Erythroblast (primary cell): ENCODE measurements at regions not wholly inside any gene's neighbourhood (a gene's known extent, or its start where the extent isn't known, plus 50 kb on each side); places are given as distances from the start of the nearest gene placed in this dataset.

Experiments used
- DNase-seq, 2 experiments: peaks; one replicate each; lab custom pipeline; 2025; lab: John Stamatoyannopoulos, UW
- GATA1 ChIP-seq: IDR thresholded peaks from 2 replicates; pipeline ENCODE4 v1.6.1; 2011; ENCODE audit warnings: low read depth, mild to moderate bottlenecking, control low read depth, low read length, moderate library complexity
- POLR2A ChIP-seq: IDR thresholded peaks from 2 replicates; pipeline ENCODE4 v1.6.1; 2011; ENCODE audit warnings: mild to moderate bottlenecking, low read length

DNA sequence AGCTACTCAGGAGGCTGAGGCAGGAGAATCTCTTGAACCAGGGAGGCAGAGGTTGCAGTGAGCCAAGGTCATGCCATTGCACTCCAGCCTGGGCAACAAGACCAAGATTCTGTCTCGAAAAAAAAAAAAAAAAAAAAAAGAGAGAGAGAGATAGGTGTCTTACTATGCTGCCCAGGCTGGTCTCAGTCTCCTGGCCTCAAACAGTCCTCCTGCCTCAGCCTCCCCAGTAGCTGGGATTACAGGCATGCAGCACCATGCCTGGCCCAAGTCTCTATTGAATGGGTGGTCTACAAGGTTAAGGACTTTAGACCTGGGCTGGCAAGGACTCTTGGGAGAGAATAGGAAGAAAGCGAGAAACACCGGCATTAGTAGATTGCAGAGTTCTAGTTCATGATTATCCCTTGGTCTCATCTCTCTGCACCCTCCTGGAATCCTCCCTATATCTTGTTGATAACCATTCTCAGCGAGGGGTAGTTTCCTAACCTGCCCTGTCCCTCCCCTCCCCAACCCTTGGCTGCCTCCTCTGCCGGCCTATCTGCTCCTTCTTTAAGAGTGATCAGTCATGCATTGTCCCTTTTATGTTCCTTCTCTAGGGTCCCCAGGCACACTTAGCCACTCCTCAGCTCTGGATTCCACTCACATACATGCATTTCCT is 128.1 kb upstream of the MAP1LC3B2 start:
- no peak for DNase-seq
- TF ChIP-seq GATA1 (no peak), POLR2A (no peak)

GRCh38 chr12:116431677-116432300 is 127.4 kb upstream of the MAP1LC3B2 start:
- TF ChIP-seq POLR2A (no peak), GATA1 (no peak)
- no peak for DNase-seq

- TF ChIP-seq POLR2A (no peak), GATA1 (no peak)
- no peak for DNase-seq
Observed at GRCh38 chr12:116432314-116432750, 126.8 kb upstream of the MAP1LC3B2 start.

GRCh38 chr12:116433249-116433648 is 125.9 kb upstream of the MAP1LC3B2 start:
- TF ChIP-seq GATA1 (no peak), POLR2A (no peak)
- DNase-seq: no peak

- TF ChIP-seq POLR2A (no peak), GATA1 (no peak)
- DNase-seq: peak in 1 of 2 experiments; percentile 9
Observed at GRCh38 chr12:116434155-116435011, 124.8 kb upstream of the MAP1LC3B2 start.

DNA sequence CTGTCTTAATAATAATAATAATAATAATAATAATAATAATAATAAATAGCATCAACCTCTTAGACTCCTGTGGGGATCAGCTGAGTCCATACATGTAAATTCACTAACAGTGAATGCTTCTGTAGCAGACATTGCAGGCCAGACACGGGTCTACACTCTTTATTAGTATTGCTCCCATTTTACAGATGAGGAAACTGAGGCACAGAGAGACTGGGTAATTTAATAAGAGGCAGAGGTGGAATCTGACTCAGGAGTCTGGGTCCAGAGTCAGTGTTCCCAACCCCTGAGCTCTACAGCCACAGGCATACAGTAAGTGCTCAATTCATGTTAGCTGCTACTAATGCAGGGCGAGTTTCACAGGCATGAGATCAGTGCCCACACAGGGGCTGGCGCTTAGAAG is 123.2 kb upstream of the MAP1LC3B2 start:
- no peak for DNase-seq
- TF ChIP-seq POLR2A (no peak), GATA1 (no peak)

- TF ChIP-seq POLR2A (no peak), GATA1 (no peak)
- no peak for DNase-seq
Observed at GRCh38 chr12:116436561-116437249, 122.5 kb upstream of the MAP1LC3B2 start.

GRCh38 chr12:116441292-116441691 is 117.9 kb upstream of the MAP1LC3B2 start:
- TF ChIP-seq GATA1 (no peak), POLR2A (no peak)
- DNase-seq: no peak

DNA sequence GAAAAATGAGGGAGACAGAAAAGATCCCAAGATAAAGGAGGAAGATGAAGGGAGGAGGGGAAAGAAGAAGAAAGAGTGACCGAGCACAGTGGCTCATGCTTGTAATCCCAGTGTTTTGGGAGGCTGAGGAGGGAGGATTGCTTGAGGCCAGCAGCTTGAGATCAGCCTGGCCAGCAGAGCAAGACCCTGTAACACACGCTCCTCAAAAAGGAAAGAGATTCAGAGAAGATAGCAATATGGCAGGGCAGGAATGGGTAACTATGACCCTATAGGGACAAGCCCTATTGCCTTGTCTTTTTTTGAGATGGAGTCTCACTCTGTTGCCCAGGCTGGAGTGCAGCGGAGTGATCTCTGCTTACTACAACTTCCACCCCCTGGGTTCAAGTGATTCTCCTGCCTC is 116.9 kb upstream of the MAP1LC3B2 start:
- no peak for TF ChIP-seq POLR2A
- TF ChIP-seq GATA1: no peak
- DNase-seq: no peak

DNA sequence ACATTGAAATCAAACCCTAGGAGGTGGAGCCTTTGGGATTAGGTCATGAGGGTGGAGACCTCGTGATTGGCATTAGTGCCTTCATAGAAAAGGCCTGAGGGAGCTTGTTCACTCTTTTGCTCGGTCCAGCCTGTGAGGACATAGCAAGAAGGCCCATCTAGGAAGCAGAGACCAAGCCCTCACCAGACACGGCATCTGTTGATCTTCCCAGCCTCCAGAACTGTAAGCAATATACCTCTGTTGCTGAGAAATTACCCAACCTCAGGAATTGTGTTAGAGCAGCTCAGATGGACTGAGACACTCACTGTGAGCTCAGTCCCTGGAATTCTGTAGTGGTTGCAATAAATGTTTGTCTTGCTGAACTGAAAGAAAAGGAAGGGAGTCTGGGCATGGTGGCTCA is 116.2 kb upstream of the MAP1LC3B2 start:
- DNase-seq: no peak
- no peak for TF ChIP-seq GATA1
- no peak for TF ChIP-seq POLR2A

GRCh38 chr12:116443821-116444589 is 115.2 kb upstream of the MAP1LC3B2 start:
- no peak for DNase-seq

GRCh38 chr12:116444590-116444943 is 114.6 kb upstream of the MAP1LC3B2 start:
- TF ChIP-seq GATA1 (no peak), POLR2A (no peak)

More at GRCh38 chr12:116443821-116444589, 115.2 kb upstream of the MAP1LC3B2 start:
- TF ChIP-seq POLR2A (no peak), GATA1 (no peak)

More at GRCh38 chr12:116444590-116444943, 114.6 kb upstream of the MAP1LC3B2 start:
- no peak for DNase-seq
